ENCODE measurements at regions not wholly inside any gene's neighbourhood (a gene's known extent, or its start where the extent isn't known, plus 50 kb on each side); places are given as distances from the start of the nearest gene placed in this dataset.
A peak's percentile ranks its signal among the peaks of the same experiment; 100 is the strongest.

- TF ChIP-seq CTCF (IDR thresholded peaks at IDR 0.05; ENCODE audit: control extremely low read depth in 1 of 3, insufficient read depth in 1 of 3, low read depth in 1 of 3, low read length in 3 of 3) (peak; percentile 70 to 79 (median 76)), CBX5 (IDR thresholded peaks at IDR 0.05; ENCODE audit: low read depth, low read length) (no peak), CREB1 (IDR thresholded peaks at IDR 0.05) (no peak)
Observed at GRCh38 chr12:131452444-131452860, 258.4 kb upstream of the SFSWAP start.

Data from H1 (cell line).